SU-DHL-6 (cell line): ENCODE measurements at regions not wholly inside any gene's neighbourhood (a gene's known extent, or its start where the extent isn't known, plus 50 kb on each side); places are given as distances from the start of the nearest gene placed in this dataset.

Source experiments
- H2AFZ ChIP-seq: fragments of 200-600 bp; sonication (generic); 2 replicates; pipeline ENCODE4 v1.6.1; 2014; ENCODE audit warnings: low read depth, mild to moderate bottlenecking, moderate library complexity, mixed read lengths, antibody characterized with exemption, low read length; ENCODE audit not compliant: severe bottlenecking
- H3F3A ChIP-seq: fragments of 200-600 bp; shearing (Covaris generic); 2 replicates; pipeline ENCODE4 v1.6.0; 2016; ENCODE audit warnings: antibody characterized with exemption, mild to moderate bottlenecking; ENCODE audit not compliant: insufficient read depth
- H3K27ac ChIP-seq: fragments of 200-600 bp; sonication (generic); 2 replicates; pipeline ENCODE4 v1.5.1; 2016; ENCODE audit warnings: low read depth, mild to moderate bottlenecking, low read length, moderate library complexity, mixed read lengths
- H3K27me3 ChIP-seq: fragments of 200-600 bp; sonication (generic), shearing (Covaris generic); 2 replicates; pipeline ENCODE4 v1.6.0; 2014; ENCODE audit warnings: mild to moderate bottlenecking, low read length
- H3K36me3 ChIP-seq: fragments of 200-600 bp; sonication (generic); 2 replicates; pipeline ENCODE4 v1.6.1; 2014; ENCODE audit warnings: mild to moderate bottlenecking, low read length, mixed read lengths
- H3K4me2 ChIP-seq: fragments of 300-600, 200-600 bp; shearing (Covaris generic), sonication (generic); 2 replicates; pipeline ENCODE4 v1.6.0; 2014; ENCODE audit warnings: low read length, low read depth, mild to moderate bottlenecking; ENCODE audit not compliant: poor library complexity, severe bottlenecking
- H3K4me3 ChIP-seq: fragments of 200-600 bp; sonication (generic); 2 replicates; pipeline ENCODE4 v1.5.1; 2014; ENCODE audit warnings: antibody characterized with exemption, low read length, mild to moderate bottlenecking, mixed read lengths; ENCODE audit not compliant: insufficient read depth, poor library complexity, severe bottlenecking
- H3K79me2 ChIP-seq: fragments of 200-600 bp; sonication (generic); 2 replicates; pipeline ENCODE4 v1.6.1; 2014; ENCODE audit warnings: mild to moderate bottlenecking, low read length, moderate library complexity; ENCODE audit not compliant: insufficient read depth
- H3K9ac ChIP-seq: fragments of 200-600 bp; sonication (generic); 2 replicates; pipeline ENCODE4 v1.7.0; 2014; ENCODE audit warnings: mild to moderate bottlenecking, low read length
- H3K9me2 ChIP-seq: fragments of 200-600 bp; sonication (generic); replicated peaks from 2 replicates; pipeline ENCODE4 v1.6.1; 2014; ENCODE audit warnings: low read length; ENCODE audit not compliant: insufficient read depth
- H3K9me3 ChIP-seq: fragments of 200-600 bp; sonication (generic); 2 replicates; pipeline ENCODE4 v1.6.1; 2014; ENCODE audit warnings: low read length, mixed read lengths; ENCODE audit not compliant: insufficient read depth
- H4K20me1 ChIP-seq: fragments of 200-600 bp; sonication (generic); 2 replicates; pipeline ENCODE4 v1.6.1; 2014; ENCODE audit warnings: low read depth, mild to moderate bottlenecking, antibody characterized with exemption, low read length, moderate library complexity, mixed read lengths
- CTCF ChIP-seq: fragments of 200-600 bp; sonication (generic); IDR thresholded peaks from one replicate; pipeline ENCODE4 v1.5.1; 2017; ENCODE audit warnings: antibody characterized with exemption, mild to moderate bottlenecking, low read length, moderate library complexity; ENCODE audit not compliant: insufficient read depth, poor library complexity, severe bottlenecking
- EZH2phosphoT487 ChIP-seq: fragments of 200-600 bp; sonication (generic), shearing (Covaris generic); conservative IDR thresholded peaks from 2 replicates; pipeline ENCODE4 v1.6.1; 2018; ENCODE audit warnings: mild to moderate bottlenecking, antibody characterized with exemption, low read length, moderate library complexity, mixed read lengths

GRCh38 chr10:3491571-3491970 lies 293.4 kb downstream of the KLF6 start:
- TF ChIP-seq CTCF (no peak), EZH2phosphoT487 (no peak)

GRCh38 chr10:3487228-3487627 lies 297.8 kb downstream of the KLF6 start:
- H3K9ac ChIP-seq = no peak overlapping the region
- H3K4me3 ChIP-seq = no peak overlapping the region
- no peaks in the 10 kb centered on the region for H3K9me3 ChIP-seq
- no peaks in the 10 kb centered on the region for H3K79me2 ChIP-seq
- no peaks in the 10 kb centered on the region for H3K27me3 ChIP-seq
- no peak for TF ChIP-seq CTCF
- no peaks in the 10 kb centered on the region for H3F3A ChIP-seq
- H2AFZ ChIP-seq = no peak overlapping the region
- no peaks in the 10 kb centered on the region for H3K36me3 ChIP-seq
- H4K20me1 ChIP-seq = no peaks in the 10 kb centered on the region
- no peak overlapping the region for H3K4me2 ChIP-seq
- no peaks in the 10 kb centered on the region for H3K9me2 ChIP-seq
- no peak overlapping the region for H3K27ac ChIP-seq

More at GRCh38 chr10:3491571-3491970, 293.4 kb downstream of the KLF6 start:
- no peak overlapping the region for H2AFZ ChIP-seq
- no peak overlapping the region for H3K4me2 ChIP-seq
- H3K27me3 ChIP-seq = no peaks in the 10 kb centered on the region
- no peaks in the 10 kb centered on the region for H3K36me3 ChIP-seq
- no peaks in the 10 kb centered on the region for H3K9me2 ChIP-seq
- no peaks in the 10 kb centered on the region for H4K20me1 ChIP-seq
- H3F3A ChIP-seq = no peaks in the 10 kb centered on the region
- H3K9ac ChIP-seq = no peak overlapping the region
- H3K27ac ChIP-seq = no peak overlapping the region
- H3K79me2 ChIP-seq = no peaks in the 10 kb centered on the region
- no peak overlapping the region for H3K4me3 ChIP-seq
- no peaks in the 10 kb centered on the region for H3K9me3 ChIP-seq

GRCh38 chr10:3486346-3487065 lies 298.5 kb downstream of the KLF6 start:
- no peak overlapping the region for H3K4me2 ChIP-seq
- no peaks in the 10 kb centered on the region for H3K9me2 ChIP-seq
- H3K36me3 ChIP-seq = no peaks in the 10 kb centered on the region
- no peaks in the 10 kb centered on the region for H4K20me1 ChIP-seq
- no peak overlapping the region for H2AFZ ChIP-seq
- TF ChIP-seq CTCF (no peak), EZH2phosphoT487 (no peak)
- no peaks in the 10 kb centered on the region for H3F3A ChIP-seq
- no peak overlapping the region for H3K27ac ChIP-seq
- H3K4me3 ChIP-seq = no peak overlapping the region
- no peaks in the 10 kb centered on the region for H3K9me3 ChIP-seq
- H3K9ac ChIP-seq = no peak overlapping the region
- H3K27me3 ChIP-seq = no peaks in the 10 kb centered on the region
- no peaks in the 10 kb centered on the region for H3K79me2 ChIP-seq
